Kidney (tissue), 13 donors: ENCODE measurements at regions not wholly inside any gene's neighbourhood (a gene's known extent, or its start where the extent isn't known, plus 50 kb on each side); places are given as distances from the start of the nearest gene placed in this dataset.
A peak's percentile ranks its signal among the peaks of the same experiment; 100 is the strongest.

ENCODE experiments used
- DNase-seq, 5 donors: peaks; one replicate each; pipeline ENCODE4 v3.0.0-alpha.2; 2013 to 2020
- FAIRE-seq: peaks from 2 replicates; lab custom pipeline; 2012; peaks lifted over from hg19 to GRCh38; lab: Jason Lieb, UNC
- H3K27ac ChIP-seq, 2 donors: one replicate each; pipeline ENCODE4 v1.7.0; 2013; ENCODE audit warnings: low read depth in 2 of 2, low read length in 2 of 2, inconsistent platforms in 1 of 2
- H3K27me3 ChIP-seq: one replicate; pipeline ENCODE4 v1.7.1; 2013; ENCODE audit warnings: low read length, inconsistent platforms; ENCODE audit not compliant: control insufficient read depth, insufficient read depth
- H3K36me3 ChIP-seq, 3 donors: one replicate each; pipeline versions ENCODE4 v1.7.0 to v1.7.1; 2013; ENCODE audit warnings: low read length in 3 of 3, control low read depth in 1 of 3, inconsistent platforms in 1 of 3; ENCODE audit not compliant: insufficient read depth in 3 of 3, control insufficient read depth in 2 of 3
- H3K4me1 ChIP-seq, 3 donors: one replicate each; pipeline versions ENCODE4 v1.7.0 to v1.7.1; 2013; ENCODE audit warnings: low read length in 3 of 3, inconsistent platforms in 1 of 3, low read depth in 1 of 3; ENCODE audit not compliant: control insufficient read depth in 2 of 3, insufficient read depth in 2 of 3
- H3K4me3 ChIP-seq, 3 donors: one replicate each; pipeline versions ENCODE4 v1.7.0 to v1.8.1; 2013; ENCODE audit warnings: low read length in 3 of 3, control low read depth in 1 of 3, inconsistent platforms in 1 of 3
- H3K9ac ChIP-seq, 3 donors: one replicate each; pipeline versions ENCODE4 v1.7.0 to v1.7.1; 2013; ENCODE audit warnings: low read length in 3 of 3, control low read depth in 1 of 3, inconsistent platforms in 1 of 3
- H3K9me3 ChIP-seq, 3 donors: one replicate each; pipeline versions ENCODE4 v1.7.0 to v1.7.1; 2013; ENCODE audit warnings: low read length in 3 of 3, control low read depth in 1 of 3, inconsistent platforms in 1 of 3; ENCODE audit not compliant: control insufficient read depth in 2 of 3, insufficient read depth in 1 of 3
- CTCF ChIP-seq: IDR thresholded peaks from 3 replicates; pipeline ENCODE4 v1.5.1; 2012; ENCODE audit warnings: mild to moderate bottlenecking, moderate library complexity, borderline replicate concordance; ENCODE audit not compliant: insufficient read depth; ENCODE audit errors: extremely low read depth
- intact Hi-C: fragments of 100-400 bp; cut with DNase I; formaldehyde crosslinking; loops from one replicate; pipeline ENCODE4 v1.11.1; 2022
- donor health status: control.
- donor health status: control.
- donor health status: control.
- donor health status: control.
- donor health status: control.
- donor health status: DM: yes; HTN: yes; CAD: no.
- donor health status: Normal renal cell carcinoma (clear cell type).

GRCh38 chr15:39320886-39321285 is 260.0 kb upstream of the THBS1 start:
- Histone ChIP-seq H3K4me1 (no peaks in the 10 kb centered on the region), H3K9ac (no peak overlapping the region), H3K36me3 (no peaks in the 10 kb centered on the region), H3K27me3 (no peaks in the 10 kb centered on the region), H3K9me3 (peaks cover 0 to 11% (median 0%) of the 10 kb centered on the region in 3 donors), H3K27ac (no peak overlapping the region), H3K4me3 (no peak overlapping the region)
- no peak for TF ChIP-seq CTCF
- no peak for FAIRE-seq
- intact Hi-C loops = no loop called here
- no peak for DNase-seq

GRCh38 chr15:39321977-39322376 is 258.9 kb upstream of the THBS1 start:
- Histone ChIP-seq H3K27me3 (no peaks in the 10 kb centered on the region), H3K9ac (no peak overlapping the region), H3K4me3 (no peak overlapping the region), H3K4me1 (no peaks in the 10 kb centered on the region), H3K9me3 (peaks cover 0 to 11% (median 0%) of the 10 kb centered on the region in 3 donors), H3K27ac (no peak overlapping the region), H3K36me3 (no peaks in the 10 kb centered on the region)
- no peak for TF ChIP-seq CTCF
- DNase-seq = no peak
- intact Hi-C loops = no loop called here
- no peak for FAIRE-seq

GRCh38 chr15:39323157-39323556 is 257.7 kb upstream of the THBS1 start:
- peaks cover 0 to 11% (median 0%) of the 10 kb centered on the region in 3 donors for H3K9me3 ChIP-seq
- FAIRE-seq = peak; percentile 72
- intact Hi-C loops = no loop called here

More at GRCh38 chr15:39323157-39323556, 257.7 kb upstream of the THBS1 start:
- H3K27ac ChIP-seq = no peak overlapping the region
- no peaks in the 10 kb centered on the region for H3K36me3 ChIP-seq
- no peak for DNase-seq
- no peaks in the 10 kb centered on the region for H3K4me1 ChIP-seq
- TF ChIP-seq CTCF = no peak
- H3K9ac ChIP-seq = no peak overlapping the region
- H3K4me3 ChIP-seq = no peak overlapping the region
- H3K27me3 ChIP-seq = no peaks in the 10 kb centered on the region
